SHP77 treated with DMSO at 0.1 percent for 48 hours (cell line): ENCODE measurements at regions not wholly inside any gene's neighbourhood (a gene's known extent, or its start where the extent isn't known, plus 50 kb on each side); places are given as distances from the start of the nearest gene placed in this dataset.

Experiments
- DNase-seq: peaks from one replicate; lab custom pipeline; 2025; lab: John Stamatoyannopoulos, UW

DNA sequence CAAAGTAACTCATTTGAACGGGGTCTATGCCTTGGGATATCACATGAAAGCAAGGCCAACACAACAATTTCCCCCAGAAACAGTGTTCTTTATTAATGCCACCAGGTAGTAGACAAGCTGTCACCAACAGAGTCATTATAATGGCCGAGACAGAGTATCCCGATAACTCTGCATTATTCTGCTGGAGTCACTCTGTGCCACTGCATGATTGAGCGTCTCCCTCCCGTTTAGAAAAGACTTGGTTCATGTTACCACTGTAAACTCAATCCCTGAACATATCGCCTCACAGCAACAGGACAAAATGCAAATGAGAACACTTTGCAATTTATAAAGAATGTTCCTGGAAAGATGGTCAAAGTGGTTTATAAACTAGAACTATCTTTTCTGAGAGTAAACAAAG is 932.5 kb downstream of the GATA3 start:
- no peak for DNase-seq

DNA sequence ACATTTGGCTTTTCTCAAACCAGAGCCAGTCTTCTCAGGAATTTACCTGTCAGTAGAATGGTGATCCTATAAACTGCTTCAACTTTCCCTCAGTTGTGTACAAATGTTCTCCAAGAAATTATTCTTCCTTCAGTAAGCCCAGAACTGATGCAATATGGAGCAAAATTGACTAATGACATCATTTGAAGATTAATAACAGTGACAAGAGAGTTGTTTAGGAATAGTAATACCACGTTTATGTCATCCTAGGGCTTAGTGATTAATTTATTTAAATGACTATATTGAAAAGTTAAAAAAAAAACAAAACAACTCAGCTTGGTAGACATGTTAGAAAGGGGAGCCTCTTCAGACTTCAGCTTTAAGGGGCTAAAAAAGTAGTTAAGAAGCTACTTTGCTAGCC is 933.2 kb downstream of the GATA3 start:
- DNase-seq, result no peak

DNA sequence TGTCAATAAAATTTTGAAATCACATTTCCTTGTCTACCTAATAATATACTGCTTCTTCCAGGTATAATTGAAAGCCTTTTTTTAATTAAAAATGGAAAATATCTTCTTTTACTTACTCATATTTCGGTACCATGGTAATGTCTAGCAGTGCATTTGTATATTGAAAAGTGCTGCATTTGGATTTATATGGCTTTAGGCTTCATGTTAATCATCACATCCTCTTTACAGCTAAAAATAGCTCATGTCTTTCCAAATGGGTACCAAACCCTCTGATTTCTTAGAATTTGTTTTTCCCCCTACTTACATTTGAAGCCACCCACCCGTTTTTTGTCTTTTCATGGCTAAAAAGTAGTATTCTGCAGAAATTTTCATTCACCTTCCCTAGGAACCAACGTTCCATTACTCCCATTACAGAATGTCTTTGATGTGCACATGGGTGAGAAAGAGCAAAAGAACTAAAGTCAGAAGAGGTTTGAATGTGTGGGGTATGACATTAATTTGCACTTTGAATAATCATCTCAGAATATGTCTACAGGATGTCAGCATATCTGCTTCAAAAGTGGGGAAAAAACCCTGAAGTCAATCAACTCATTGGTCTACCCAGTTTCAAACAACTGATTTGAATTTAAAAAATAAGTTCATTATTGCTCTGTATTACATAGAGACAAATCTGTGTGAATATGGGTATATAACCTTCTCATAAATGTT is 935.9 kb downstream of the GATA3 start:
- DNase-seq, result no peak

DNA sequence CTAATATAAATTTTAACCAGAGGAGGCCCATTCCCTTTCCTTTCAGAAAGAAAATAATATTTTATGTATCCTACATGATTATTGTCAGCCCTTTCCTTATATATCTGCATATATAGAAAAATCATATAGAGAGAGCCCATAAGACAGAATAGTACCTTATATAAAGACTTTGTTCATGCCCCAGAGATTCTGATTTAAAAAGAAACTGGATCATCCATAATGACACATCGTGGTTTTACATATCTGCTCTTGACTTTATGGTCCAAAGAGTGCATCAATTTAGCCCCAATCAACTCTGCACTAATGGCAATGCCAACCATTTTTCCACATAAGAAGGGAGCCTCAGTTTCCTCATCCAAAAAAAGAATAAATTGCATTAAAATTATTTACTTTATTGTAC is 937.5 kb downstream of the GATA3 start:
- no peak for DNase-seq

DNA sequence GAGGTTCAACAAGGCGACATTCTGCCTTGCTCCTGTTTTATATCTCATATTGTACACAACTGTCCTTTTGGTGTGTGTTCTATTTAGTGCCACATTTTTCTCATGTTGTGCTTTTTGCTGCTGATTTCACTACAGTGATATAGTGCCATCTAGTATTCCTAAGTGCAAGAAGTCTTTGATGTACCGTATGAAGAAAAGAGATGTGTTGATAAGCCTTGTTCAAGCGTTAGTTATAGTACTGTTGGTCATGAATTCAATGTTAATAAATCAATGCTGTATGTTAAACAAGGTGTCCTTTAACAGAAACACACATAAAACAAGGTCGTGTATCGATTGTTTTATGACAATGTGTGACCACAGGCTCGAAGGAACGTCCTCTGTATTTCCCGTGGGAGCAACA is 939.4 kb downstream of the GATA3 start:
- no peak for DNase-seq

DNA sequence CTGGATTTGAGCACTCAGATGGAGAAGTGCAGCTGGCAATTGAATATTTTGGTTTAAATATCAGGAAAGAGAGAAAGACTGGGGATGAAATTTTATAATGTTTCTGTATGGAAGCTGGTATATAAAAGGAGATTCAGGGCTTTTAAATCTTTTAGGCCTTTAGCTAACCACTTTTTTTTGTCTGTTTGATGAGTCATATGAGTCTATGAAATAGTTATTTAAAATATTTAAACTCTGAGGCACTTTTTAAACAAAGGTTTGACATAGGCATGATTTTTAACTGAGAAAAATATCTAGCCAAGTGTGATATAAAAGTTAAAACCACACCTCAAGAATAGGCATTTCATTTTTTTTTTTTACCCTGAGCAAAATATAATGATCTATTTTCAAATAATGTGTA is 944.3 kb downstream of the GATA3 start:
- no peak for DNase-seq

DNA sequence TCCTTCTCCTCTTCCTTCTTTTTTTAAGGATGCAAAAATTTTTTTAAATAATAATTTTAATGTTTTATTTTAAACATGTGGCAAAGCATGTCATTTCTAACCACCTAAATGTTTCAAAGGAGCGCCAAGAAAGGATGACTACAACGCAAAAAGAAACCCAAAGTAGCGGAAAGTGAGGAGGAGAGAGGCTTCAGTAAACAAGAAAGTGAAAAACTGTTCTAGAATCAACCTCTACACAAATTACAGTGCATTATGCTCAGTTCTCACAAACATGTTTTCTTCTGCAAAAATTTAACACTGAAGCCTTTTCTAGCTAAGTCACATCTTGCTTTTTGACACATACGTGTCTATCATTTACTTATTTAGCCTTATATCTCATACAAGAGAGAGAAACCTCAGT is 948.6 kb downstream of the GATA3 start:
- no peak for DNase-seq

DNA sequence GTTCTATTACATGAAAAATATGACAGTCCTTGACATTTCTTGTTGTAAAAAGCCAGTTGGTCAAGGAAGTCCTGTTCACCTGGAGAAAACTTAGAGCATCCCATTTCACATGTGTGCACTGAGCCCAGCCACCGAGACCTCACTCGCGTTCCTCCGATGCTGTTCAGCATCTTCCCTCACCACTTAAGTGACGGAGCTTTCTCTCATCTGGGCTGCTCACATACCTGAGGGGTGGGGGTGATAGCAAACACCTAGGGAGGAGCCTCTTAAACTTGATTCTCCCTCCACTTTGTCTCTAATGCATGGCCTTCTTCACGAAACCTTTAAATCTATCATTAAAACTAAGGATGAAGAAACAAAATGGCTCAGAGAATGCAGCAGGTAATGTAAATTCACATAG is 950.2 kb downstream of the GATA3 start:
- no peak for DNase-seq

DNA sequence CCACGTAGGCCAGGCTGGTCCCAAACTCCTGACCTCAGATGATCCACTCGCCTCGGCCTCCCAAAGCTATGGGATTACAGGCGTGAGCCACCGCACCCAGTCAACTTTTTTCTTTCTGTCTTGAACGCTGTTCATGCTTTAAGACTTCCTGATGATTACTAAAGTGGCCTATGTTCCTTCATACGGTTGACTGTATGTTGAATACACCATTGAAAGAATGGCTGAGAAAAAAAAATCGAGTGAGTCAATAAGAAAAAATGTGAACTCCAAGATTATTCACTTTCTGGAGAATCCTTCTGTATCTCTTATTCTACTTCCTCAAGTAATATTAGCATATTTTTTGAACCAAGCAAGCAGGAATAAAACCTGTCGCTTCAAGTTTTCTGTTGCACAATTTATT is 955.0 kb downstream of the GATA3 start:
- no peak for DNase-seq

DNA sequence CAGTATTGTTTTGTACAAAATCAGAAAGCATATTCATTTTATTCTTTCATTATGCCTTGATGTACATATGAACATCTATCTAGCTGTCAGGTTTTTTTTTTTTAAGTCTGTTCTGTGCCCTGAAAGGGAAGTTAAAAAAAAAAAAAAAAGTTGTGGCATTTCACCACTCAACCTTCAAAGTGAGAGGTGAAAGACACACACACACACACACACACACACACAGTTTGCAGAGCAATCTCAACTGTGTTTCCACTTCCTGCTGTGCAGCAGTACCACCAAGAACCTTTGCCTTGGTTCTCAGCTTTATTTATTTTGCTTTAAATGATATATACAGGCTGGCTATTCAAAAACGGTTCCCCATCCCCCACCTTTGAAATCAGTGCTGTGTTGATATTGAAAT is 955.6 kb downstream of the GATA3 start:
- no peak for DNase-seq

DNA sequence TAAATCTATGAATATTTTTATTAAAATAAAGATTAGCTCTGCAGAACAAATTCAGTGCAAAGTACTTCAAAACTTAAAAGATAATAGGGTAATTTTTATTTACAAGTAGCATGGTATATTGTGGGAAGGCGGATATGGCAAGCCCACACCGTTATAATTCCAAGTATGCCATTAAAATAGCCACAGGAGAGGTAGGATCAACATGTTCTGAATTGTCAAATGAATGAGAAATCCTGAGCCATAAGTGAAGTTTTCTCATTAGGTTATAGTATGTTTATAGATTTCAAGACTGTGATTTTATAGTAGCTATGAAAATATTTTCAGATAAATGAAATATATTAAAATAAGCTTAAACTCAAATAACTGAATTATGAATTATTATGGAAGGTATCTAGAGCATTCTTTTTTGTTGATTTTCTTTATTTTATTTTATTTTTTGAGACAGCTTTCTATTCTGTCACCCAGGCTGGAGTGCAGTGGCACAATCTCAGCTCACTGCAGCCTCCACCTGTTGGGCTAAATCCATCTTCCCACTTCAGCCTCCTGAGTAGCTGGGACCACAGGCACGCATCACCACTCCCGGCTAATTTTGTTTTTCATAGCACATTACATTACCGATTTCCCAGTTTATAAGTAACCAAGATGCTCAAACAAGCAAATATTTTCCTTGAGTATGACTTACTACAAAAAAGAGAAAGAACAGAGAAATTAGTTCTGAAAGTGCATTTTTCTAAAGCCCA is 956.6 kb downstream of the GATA3 start:
- no peak for DNase-seq

DNA sequence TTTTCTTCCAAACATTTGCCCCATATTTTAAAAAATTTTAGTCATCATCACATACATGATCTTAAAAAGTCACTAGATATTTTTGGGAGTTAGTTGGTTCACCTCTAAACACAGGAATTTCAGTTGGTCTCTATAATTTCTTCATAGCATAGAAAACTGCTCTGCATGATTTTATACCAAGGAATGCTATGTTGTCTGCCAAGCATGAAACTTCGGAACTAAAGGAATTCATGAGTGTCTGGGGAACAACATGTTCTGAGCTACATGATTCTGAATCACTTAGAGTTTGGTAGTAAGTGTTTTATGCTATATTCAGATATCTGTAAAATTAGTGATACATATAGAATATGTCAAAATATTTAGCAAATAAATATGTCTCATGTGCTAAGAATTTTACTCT is 957.8 kb downstream of the GATA3 start:
- DNase-seq, result no peak

DNA sequence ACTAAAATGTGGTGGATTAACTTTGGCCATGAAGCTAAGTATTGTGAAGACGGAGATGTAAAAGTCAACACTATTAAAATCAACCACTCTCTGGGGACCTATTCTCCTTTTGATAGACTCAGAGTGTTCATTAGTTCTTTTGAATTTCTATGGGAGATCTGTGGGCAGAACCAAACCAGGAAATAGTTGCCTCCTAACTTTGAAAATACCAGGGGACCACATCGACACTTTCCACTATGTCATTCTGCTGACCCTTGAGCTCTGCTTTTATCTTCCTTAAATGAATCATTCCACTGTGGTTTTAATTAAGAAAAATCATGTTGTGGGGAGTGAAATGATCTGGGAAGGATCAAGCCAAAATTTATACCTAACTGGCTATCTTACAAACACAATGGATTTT is 960.5 kb downstream of the GATA3 start:
- DNase-seq, result no peak

DNA sequence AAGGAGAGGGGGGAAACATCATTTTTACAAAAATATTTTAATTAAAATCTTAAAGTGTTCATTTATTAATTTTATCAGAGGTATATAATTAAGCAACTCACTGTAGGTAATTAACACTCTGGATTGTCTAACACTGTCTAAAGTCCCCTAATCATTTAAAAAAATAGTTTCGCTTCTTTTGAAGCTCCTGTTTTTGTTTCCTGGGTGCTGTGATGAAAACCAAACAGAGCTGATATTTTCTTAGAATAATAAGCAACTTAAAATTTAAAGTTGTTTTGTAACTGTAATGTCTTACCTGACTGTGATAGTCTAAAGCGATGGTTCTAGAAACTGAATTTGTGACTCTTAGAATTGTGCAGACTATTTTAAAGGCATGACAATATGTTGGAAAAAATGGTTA is 961.0 kb downstream of the GATA3 start:
- no peak for DNase-seq

DNA sequence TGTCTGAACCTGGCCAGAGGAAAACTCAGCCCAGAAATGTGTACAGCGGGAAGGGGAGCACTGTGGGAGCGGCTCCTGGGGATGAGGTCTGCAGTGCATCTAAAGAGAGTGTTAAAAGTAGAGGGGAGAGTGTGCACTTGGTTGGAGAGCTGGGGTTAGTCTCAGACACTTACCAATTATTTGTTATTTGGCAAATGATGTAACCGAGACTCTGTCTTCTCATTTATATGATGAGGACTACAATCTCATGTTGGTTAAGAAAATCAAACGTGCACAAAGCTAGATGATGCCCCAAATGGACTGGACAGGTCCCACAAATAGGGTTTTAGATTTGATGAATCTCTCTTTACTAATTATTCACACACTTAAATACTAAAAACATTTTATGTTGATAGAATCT is 962.4 kb downstream of the GATA3 start:
- no peak for DNase-seq

DNA sequence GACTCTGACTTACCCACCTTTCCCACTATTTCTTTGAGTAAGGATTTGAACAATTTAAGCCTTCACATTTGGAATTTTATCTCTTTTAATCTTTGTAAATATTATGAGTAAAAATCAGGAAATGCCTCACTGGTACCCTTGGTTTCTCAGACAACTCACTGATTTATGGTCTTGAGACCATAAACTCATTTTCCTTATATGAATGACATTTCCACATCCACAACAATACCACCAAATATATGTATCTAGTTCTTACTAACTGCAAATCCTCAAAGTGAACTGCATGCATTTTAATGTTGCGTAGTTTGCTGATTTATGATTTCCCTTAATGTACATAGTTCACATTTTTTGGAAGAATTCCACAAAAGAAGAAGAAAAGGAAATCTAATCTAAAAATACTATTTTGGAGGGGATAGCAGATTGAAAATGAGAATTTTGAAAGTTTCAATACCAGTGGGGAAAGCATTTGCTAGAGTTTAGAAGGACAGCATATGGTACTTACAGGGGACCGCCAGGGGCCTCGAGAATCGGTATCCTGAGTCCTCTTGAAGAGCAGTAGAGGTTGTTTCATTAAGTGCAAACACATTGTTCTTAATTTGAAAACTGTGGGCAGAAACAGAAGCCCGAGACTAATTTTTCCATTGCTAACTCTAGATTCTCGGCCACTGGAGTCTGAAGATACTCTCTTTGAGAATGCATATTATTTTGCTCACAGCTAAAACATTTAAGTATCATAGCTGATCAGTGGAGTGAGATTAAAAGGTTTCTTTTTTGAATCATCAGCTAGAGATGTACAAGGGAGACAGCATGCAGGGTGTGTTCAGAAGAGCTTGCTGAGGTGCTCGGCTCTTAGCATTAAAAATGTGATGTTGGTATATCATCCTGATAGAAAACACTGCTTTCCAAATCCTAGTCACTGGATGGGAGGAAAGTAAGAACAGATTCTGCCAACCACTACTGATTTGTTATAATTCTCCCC is 964.0 kb downstream of the GATA3 start:
- DNase-seq, result no peak

DNA sequence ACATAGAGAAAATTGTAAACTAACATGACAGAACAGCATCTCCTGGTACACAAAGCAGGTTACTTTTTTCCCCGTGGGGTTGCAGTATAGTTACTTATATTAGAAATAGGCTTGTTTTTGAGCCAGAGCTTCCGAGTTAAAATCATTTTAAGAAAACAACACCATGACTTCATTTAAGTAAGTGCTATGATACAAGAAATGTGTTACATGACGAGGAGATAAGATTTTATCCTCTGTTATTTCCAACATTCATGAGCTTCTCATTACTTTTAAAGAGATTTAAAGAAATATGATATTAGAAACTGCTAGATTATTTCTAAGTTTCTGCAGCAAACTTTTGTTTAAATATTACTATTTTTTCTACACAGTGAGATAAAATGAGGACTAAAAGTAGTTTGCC is 968.7 kb downstream of the GATA3 start:
- no peak for DNase-seq

DNA sequence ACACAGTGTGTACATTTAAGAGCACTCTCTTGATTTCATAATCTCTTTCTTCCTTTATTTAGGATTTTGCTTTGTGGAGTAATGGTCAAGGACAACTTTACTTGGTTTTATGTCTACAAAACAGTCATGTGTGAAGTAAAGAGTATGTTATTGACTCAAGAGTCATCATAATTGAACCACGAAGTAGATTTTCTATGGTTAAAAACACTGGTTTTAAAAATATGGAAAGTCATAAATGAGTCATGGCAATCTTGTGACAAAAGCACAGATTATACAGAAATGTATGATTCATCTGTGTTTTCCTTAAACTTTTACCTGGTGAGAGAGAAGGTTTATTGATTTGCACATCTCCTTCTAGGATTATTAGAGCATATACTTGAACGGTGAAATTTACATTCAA is 969.7 kb downstream of the GATA3 start:
- no peak for DNase-seq

DNA sequence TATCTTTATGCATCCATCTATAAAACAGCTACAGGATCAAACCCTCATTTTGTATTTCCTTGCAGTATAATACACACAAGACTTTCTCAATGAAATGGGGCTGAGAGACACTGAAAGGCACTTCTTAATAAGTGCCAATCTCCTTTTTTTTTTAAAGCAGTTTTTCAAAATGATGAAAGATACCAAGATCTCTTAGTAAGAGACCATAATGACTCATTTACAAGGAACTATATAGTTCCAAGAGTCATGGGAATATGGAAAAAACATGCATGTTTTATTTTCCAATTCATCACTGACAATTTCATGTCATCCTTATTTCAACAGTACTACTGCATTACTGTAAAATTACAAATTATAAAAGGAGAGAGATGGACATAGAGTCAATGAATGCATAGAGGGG is 973.7 kb downstream of the GATA3 start:
- DNase-seq, result no peak

DNA sequence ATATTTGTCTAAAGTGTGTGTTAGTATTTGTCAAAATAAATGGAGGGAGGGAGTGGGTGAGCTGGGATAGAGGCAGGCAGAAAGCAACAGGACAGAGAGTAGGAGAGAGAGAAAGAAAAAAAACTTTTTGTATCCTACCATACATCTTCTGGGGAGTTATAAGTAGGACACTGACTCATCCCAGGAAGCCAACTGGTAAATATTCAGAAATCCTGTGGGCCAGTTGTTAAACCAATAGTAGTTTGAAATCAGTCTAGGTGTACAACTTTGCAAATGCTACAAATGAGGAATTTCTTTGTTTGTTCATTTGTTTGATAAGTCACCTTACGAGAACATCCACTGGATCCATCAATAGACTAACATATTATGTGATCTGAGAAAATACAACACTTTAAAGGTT is 980.9 kb downstream of the GATA3 start:
- no peak for DNase-seq

DNA sequence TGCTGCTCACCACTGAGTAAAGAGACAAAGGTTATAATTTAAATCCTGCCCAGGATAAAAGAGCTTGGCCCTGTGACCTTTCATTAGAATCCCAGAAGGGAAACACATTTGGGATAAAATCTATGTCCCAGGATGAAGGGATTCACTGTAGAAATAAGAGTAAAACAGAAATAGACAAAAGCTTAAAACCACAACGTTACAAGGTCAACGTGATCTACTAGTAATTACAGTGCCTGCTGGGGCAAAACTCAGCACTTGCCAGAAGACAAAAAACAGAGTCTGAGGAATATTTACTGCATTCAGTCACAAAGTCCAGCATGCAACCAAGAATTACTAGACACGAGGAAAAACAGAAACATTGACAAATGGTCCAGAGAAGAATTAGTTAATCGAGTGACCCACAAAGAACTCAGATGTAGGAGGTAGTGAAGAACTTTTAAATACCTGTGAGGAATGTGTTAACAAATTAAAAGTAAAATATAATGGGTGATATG is 982.3 kb downstream of the GATA3 start:
- DNase-seq, result no peak

DNA sequence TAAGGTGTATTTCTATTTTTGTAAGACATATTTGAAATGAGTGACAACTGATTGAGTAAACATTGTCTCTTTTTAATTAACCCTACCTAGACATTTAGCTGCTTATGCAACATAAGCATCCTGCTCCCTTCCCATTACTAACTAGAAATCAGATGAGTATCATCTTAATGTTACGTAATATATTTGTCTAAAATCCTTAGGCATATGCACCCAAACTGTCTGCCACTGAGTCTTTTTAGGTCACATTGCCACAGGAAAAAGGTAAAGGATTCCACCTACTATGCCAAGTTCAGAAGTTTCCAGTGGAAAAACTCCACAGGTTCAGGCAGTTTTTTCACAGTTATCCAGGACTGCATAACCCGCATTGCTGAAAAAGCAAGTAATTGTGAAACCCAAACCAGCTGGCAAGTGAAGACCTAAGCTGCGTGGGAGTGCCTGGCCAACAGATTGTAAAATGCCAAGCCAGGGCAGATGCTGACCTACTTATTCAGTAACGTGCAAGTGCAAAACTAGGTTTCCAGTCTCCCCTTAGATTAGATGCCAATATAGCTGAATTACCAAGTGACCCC is 983.7 kb downstream of the GATA3 start:
- DNase-seq, result no peak
